C4-2B (cell line): ENCODE measurements at regions not wholly inside any gene's neighbourhood (a gene's known extent, or its start where the extent isn't known, plus 50 kb on each side); places are given as distances from the start of the nearest gene placed in this dataset.

Source experiments
- ZFX ChIP-seq: fragments of 450-650 bp; IDR thresholded peaks from 2 replicates; pipeline ENCODE4 v1.6.1; 2017
- TF ChIP-seq, protein P1 (sequence below): fragments of 450-650 bp; conservative IDR thresholded peaks from 2 replicates; pipeline ENCODE4 v1.5.1; 2017; ENCODE audit warnings: mild to moderate bottlenecking

DNA sequence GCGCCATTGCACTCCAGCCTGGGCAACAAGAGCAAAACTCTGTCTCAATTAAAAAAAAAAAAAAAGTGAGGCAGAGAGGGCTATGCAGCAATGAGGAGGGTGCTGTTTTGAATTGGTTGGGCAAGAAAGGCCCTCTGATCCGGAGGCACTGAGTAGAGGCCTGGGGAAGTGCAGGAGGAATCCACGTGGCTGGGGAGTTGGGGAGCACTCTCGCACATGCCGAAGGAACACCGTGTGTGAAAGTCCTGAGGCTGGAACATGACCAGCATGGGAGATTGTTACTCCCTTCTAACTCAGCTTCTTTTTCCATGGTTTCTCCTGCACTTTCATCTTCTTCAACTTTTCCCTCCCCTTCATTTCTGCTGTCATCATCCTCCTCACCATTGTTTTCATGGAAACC, 347.9 kb upstream of the HS6ST1 start:
- TF ChIP-seq, protein P1, sequence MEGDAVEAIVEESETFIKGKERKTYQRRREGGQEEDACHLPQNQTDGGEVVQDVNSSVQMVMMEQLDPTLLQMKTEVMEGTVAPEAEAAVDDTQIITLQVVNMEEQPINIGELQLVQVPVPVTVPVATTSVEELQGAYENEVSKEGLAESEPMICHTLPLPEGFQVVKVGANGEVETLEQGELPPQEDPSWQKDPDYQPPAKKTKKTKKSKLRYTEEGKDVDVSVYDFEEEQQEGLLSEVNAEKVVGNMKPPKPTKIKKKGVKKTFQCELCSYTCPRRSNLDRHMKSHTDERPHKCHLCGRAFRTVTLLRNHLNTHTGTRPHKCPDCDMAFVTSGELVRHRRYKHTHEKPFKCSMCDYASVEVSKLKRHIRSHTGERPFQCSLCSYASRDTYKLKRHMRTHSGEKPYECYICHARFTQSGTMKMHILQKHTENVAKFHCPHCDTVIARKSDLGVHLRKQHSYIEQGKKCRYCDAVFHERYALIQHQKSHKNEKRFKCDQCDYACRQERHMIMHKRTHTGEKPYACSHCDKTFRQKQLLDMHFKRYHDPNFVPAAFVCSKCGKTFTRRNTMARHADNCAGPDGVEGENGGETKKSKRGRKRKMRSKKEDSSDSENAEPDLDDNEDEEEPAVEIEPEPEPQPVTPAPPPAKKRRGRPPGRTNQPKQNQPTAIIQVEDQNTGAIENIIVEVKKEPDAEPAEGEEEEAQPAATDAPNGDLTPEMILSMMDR: no peak
- no peak for TF ChIP-seq ZFX
